GM23248 (cell line): ENCODE measurements at regions not wholly inside any gene's neighbourhood (a gene's known extent, or its start where the extent isn't known, plus 50 kb on each side); places are given as distances from the start of the nearest gene placed in this dataset.
"Not testable (repeated sequence)": the region's sequence is repeated elsewhere in the genome, so short reads cannot be mapped to it uniquely, and the experiment has no call there.

Experiments used
- DNase-seq: peaks from one replicate; pipeline ENCODE4 v3.0.0-alpha.2; 2015
- H2AFZ ChIP-seq: fragments of 200-600 bp; sonication (generic); 2 replicates; pipeline ENCODE4 v1.6.1; 2016; ENCODE audit warnings: antibody characterized with exemption
- H3F3A ChIP-seq: fragments of 200-600 bp; sonication (generic); 2 replicates; pipeline ENCODE4 v1.6.1; 2016; ENCODE audit warnings: mild to moderate bottlenecking, antibody characterized with exemption, mixed run types; ENCODE audit not compliant: insufficient read depth
- H3K27ac ChIP-seq: fragments of 200-600 bp; sonication (generic); 2 replicates; pipeline ENCODE4 v1.5.1; 2016; ENCODE audit warnings: mild to moderate bottlenecking
- H3K27me3 ChIP-seq: fragments of 200-600 bp; sonication (generic); replicated peaks from 2 replicates; pipeline ENCODE4 v1.6.1; 2016; ENCODE audit warnings: mild to moderate bottlenecking; ENCODE audit not compliant: insufficient read depth
- H3K36me3 ChIP-seq: fragments of 200-600 bp; sonication (generic); 2 replicates; pipeline ENCODE4 v1.6.1; 2016; ENCODE audit warnings: low read depth, mild to moderate bottlenecking
- H3K4me1 ChIP-seq: fragments of 200-600 bp; sonication (generic); 2 replicates; pipeline ENCODE4 v1.6.1; 2016; ENCODE audit warnings: mild to moderate bottlenecking; ENCODE audit not compliant: insufficient read depth
- H3K4me2 ChIP-seq: fragments of 200-600 bp; sonication (generic); one replicate; pipeline ENCODE4 v1.6.1; 2016; ENCODE audit warnings: mild to moderate bottlenecking; ENCODE audit not compliant: unreplicated experiment
- H3K4me3 ChIP-seq: fragments of 200-600 bp; sonication (generic); 2 replicates; pipeline ENCODE4 v1.5.1; 2016; ENCODE audit warnings: mild to moderate bottlenecking
- H3K79me2 ChIP-seq: fragments of 200-600 bp; sonication (generic); 2 replicates; pipeline ENCODE4 v1.6.1; 2016; ENCODE audit warnings: mild to moderate bottlenecking; ENCODE audit not compliant: insufficient read depth
- H3K9ac ChIP-seq: fragments of 200-600 bp; sonication (generic); 2 replicates; pipeline ENCODE4 v1.6.1; 2016; ENCODE audit warnings: mild to moderate bottlenecking
- H3K9me2 ChIP-seq: fragments of 200-600 bp; sonication (generic); 2 replicates; pipeline ENCODE4 v1.6.1; 2016; ENCODE audit warnings: mixed run types, mild to moderate bottlenecking, moderate library complexity; ENCODE audit not compliant: insufficient read depth
- H3K9me3 ChIP-seq: fragments of 200-600 bp; sonication (generic); one replicate; pipeline ENCODE4 v1.6.1; 2017; ENCODE audit warnings: low read depth
- H4K20me1 ChIP-seq: fragments of 200-600 bp; sonication (generic); 2 replicates; pipeline ENCODE4 v1.6.0; 2016; ENCODE audit not compliant: insufficient read depth
- EZH2 ChIP-seq: fragments of 200-600 bp; sonication (generic); IDR thresholded peaks from 2 replicates; pipeline ENCODE4 v1.6.1; 2018; ENCODE audit warnings: antibody characterized with exemption, mild to moderate bottlenecking; ENCODE audit not compliant: insufficient read depth, poor library complexity, severe bottlenecking
- EZH2phosphoT487 ChIP-seq: fragments of 200-600 bp; sonication (generic); IDR thresholded peaks from 2 replicates; pipeline ENCODE4 v1.6.1; 2018; ENCODE audit warnings: antibody characterized with exemption, moderate library complexity, mild to moderate bottlenecking, low read depth; ENCODE audit not compliant: insufficient read depth
- WGBS, 2 experiments: methylation state at CpG; one replicate each; pipeline ENCODE4 v1.1.6; 2015 to 2017; ENCODE audit warnings: low lambda C conversion rate in 2 of 2, low coverage in 1 of 2; ENCODE audit errors: missing lambda C conversion rate in 2 of 2; 5-methylcytosine and 5-hydroxymethylcytosine counted together
- in situ Hi-C: fragments of 300-500 bp; cut with MboI; formaldehyde crosslinking; loops from 2 replicates; pipeline ENCODE4 v1.15.0; 2020

- in situ Hi-C loops = no loop called here
Observed at GRCh38 chr20:30511322-30512030, 746.0 kb upstream of the DEFB115 start.

GRCh38 chr20:30513050-30513628 lies 744.3 kb upstream of the DEFB115 start:
- Histone ChIP-seq H3F3A (no peaks in the 10 kb centered on the region), H3K27me3 (no peaks in the 10 kb centered on the region), H4K20me1 (no peaks in the 10 kb centered on the region), H3K4me3 (no peak overlapping the region), H3K9ac (no peak overlapping the region), H3K27ac (no peak overlapping the region), H3K4me2 (no peak overlapping the region), H3K9me2 (no peaks in the 10 kb centered on the region), H3K79me2 (no peaks in the 10 kb centered on the region), H3K9me3 (no peaks in the 10 kb centered on the region), H3K36me3 (no peaks in the 10 kb centered on the region), H3K4me1 (no peaks in the 10 kb centered on the region), H2AFZ (no peak overlapping the region)
- no peak for DNase-seq
- in situ Hi-C loops = no loop called here
- no peak for TF ChIP-seq EZH2
- TF ChIP-seq EZH2phosphoT487 = no peak
- 69 to 81% methylated on average over 14 to 38 of the region's 38 CpGs for WGBS, 2 experiments

More at GRCh38 chr20:30511322-30512030, 746.0 kb upstream of the DEFB115 start:
- no peaks in the 10 kb centered on the region for H3K79me2 ChIP-seq
- H3K27ac ChIP-seq = no peak overlapping the region
- no peak overlapping the region for H3K9ac ChIP-seq
- no peaks in the 10 kb centered on the region for H3K9me2 ChIP-seq
- DNase-seq = no peak
- no peaks in the 10 kb centered on the region for H4K20me1 ChIP-seq
- H3K27me3 ChIP-seq = no peaks in the 10 kb centered on the region
- WGBS, 2 experiments = 66 to 68% methylated on average over 36 to 39 of the region's 39 CpGs
- no peak for TF ChIP-seq EZH2phosphoT487
- no peak for TF ChIP-seq EZH2
- H3F3A ChIP-seq = no peaks in the 10 kb centered on the region
- H3K4me1 ChIP-seq = no peaks in the 10 kb centered on the region
- no peak overlapping the region for H3K4me3 ChIP-seq
- H2AFZ ChIP-seq = no peak overlapping the region
- H3K9me3 ChIP-seq = no peaks in the 10 kb centered on the region
- H3K4me2 ChIP-seq = no peak overlapping the region
- no peaks in the 10 kb centered on the region for H3K36me3 ChIP-seq

GRCh38 chr20:30515915-30516314 lies 741.5 kb upstream of the DEFB115 start:
- H3F3A ChIP-seq, in situ Hi-C loops: not testable (repeated sequence)

GRCh38 chr20:30518906-30519305 lies 738.6 kb upstream of the DEFB115 start:
- not testable (repeated sequence) for H3K4me3 ChIP-seq

More at GRCh38 chr20:30515915-30516314, 741.5 kb upstream of the DEFB115 start:
- 60 to 68% methylated on average over 13 of the region's 13 CpGs for WGBS, 2 experiments
- not testable (repeated sequence) for H3K4me3 ChIP-seq, H4K20me1 ChIP-seq, H3K9ac ChIP-seq, DNase-seq, H3K79me2 ChIP-seq, H3K4me2 ChIP-seq, H3K27ac ChIP-seq, H3K4me1 ChIP-seq, H3K36me3 ChIP-seq, H3K27me3 ChIP-seq, H3K9me3 ChIP-seq, H2AFZ ChIP-seq, H3K9me2 ChIP-seq

GRCh38 chr20:30521686-30522415 lies 735.6 kb upstream of the DEFB115 start:
- H3K27me3 ChIP-seq, H3K9me3 ChIP-seq, H3K36me3 ChIP-seq, H2AFZ ChIP-seq, H3K27ac ChIP-seq, H3K4me2 ChIP-seq, H3K4me1 ChIP-seq, H3K9me2 ChIP-seq, DNase-seq, H4K20me1 ChIP-seq, H3K79me2 ChIP-seq, H3F3A ChIP-seq, H3K9ac ChIP-seq, H3K4me3 ChIP-seq, in situ Hi-C loops: not testable (repeated sequence)
- 60 to 65% methylated on average over 14 to 15 of the region's 15 CpGs for WGBS, 2 experiments

More at GRCh38 chr20:30518906-30519305, 738.6 kb upstream of the DEFB115 start:
- H2AFZ ChIP-seq, H3K27ac ChIP-seq, H3K27me3 ChIP-seq, H3F3A ChIP-seq, H3K9ac ChIP-seq, H3K9me3 ChIP-seq, H3K4me1 ChIP-seq, H3K4me2 ChIP-seq, H3K9me2 ChIP-seq, H4K20me1 ChIP-seq, in situ Hi-C loops, H3K36me3 ChIP-seq, DNase-seq, H3K79me2 ChIP-seq: not testable (repeated sequence)
- 60 to 61% methylated on average over 10 of the region's 10 CpGs for WGBS, 2 experiments

- H3K27ac ChIP-seq, H3K4me3 ChIP-seq, DNase-seq, H3K4me1 ChIP-seq, in situ Hi-C loops, H3K79me2 ChIP-seq, H2AFZ ChIP-seq, H3F3A ChIP-seq, H3K9me3 ChIP-seq, H3K4me2 ChIP-seq, H4K20me1 ChIP-seq, H3K9me2 ChIP-seq, H3K27me3 ChIP-seq, H3K36me3 ChIP-seq, H3K9ac ChIP-seq: not testable (repeated sequence)
- 40 to 47% methylated on average over 4 of the region's 4 CpGs for WGBS, 2 experiments
Observed at GRCh38 chr20:30524155-30524554, 733.3 kb upstream of the DEFB115 start.

GRCh38 chr20:30524761-30525160 lies 732.7 kb upstream of the DEFB115 start:
- H3K9me3 ChIP-seq, H3K4me3 ChIP-seq, H3K36me3 ChIP-seq, in situ Hi-C loops, H3K4me2 ChIP-seq, H3K27ac ChIP-seq, H3K27me3 ChIP-seq, H3K4me1 ChIP-seq, H3K9me2 ChIP-seq, H3K79me2 ChIP-seq, H3F3A ChIP-seq, H3K9ac ChIP-seq, DNase-seq, H4K20me1 ChIP-seq, H2AFZ ChIP-seq: not testable (repeated sequence)
- whole genome bisulfite sequencing, 2 experiments = 0 to 9% methylated on average over 2 of the region's 2 CpGs
